ENCODE measurements at regions not wholly inside any gene's neighbourhood (a gene's known extent, or its start where the extent isn't known, plus 50 kb on each side); places are given as distances from the start of the nearest gene placed in this dataset.

GRCh38 chr3:73813692-73814292 is 189.1 kb upstream of the PDZRN3 start:
- Histone ChIP-seq H3K9me3 (no peaks in the 10 kb centered on the region), H3K27ac (no peak overlapping the region), H3K36me3 (no peaks in the 10 kb centered on the region), H3K4me1 (no peaks in the 10 kb centered on the region), H3K4me3 (no peak overlapping the region), H3K27me3 (no peaks in the 10 kb centered on the region)
- 78 to 84% methylated on average over 4 of the region's 4 CpGs for WGBS, 2 donors
- no peak for FAIRE-seq
- intact Hi-C loops (cut with DNase I) = no loop called here
- no peak for DNase-seq
- TF ChIP-seq CTCF (IDR thresholded peaks at IDR 0.05) = no peak
- ATAC-seq = no peak

GRCh38 chr3:73813291-73813690 is 188.6 kb upstream of the PDZRN3 start:
- H3K27me3 ChIP-seq = no peaks in the 10 kb centered on the region
- no peak for TF ChIP-seq CTCF (IDR thresholded peaks at IDR 0.05)
- 25 to 31% methylated on average over 5 of the region's 5 CpGs for WGBS, 2 donors
- no peaks in the 10 kb centered on the region for H3K36me3 ChIP-seq
- ATAC-seq (peak in 1 of 4 donors; percentile 16), DNase-seq (no peak), FAIRE-seq (no peak)
- H3K27ac ChIP-seq = no peak overlapping the region
- intact Hi-C loops (cut with DNase I) = no loop called here
- no peaks in the 10 kb centered on the region for H3K4me1 ChIP-seq
- no peaks in the 10 kb centered on the region for H3K9me3 ChIP-seq
- no peak overlapping the region for H3K4me3 ChIP-seq

GRCh38 chr3:73812054-73812453 is 187.3 kb upstream of the PDZRN3 start:
- no peak for DNase-seq
- H3K9me3 ChIP-seq = no peaks in the 10 kb centered on the region
- H3K4me1 ChIP-seq = no peaks in the 10 kb centered on the region
- intact Hi-C loops (cut with DNase I) = no loop called here
- ATAC-seq = no peak
- no peak for FAIRE-seq
- H3K4me3 ChIP-seq = no peak overlapping the region
- no peaks in the 10 kb centered on the region for H3K27me3 ChIP-seq
- TF ChIP-seq CTCF (IDR thresholded peaks at IDR 0.05) = no peak
- H3K36me3 ChIP-seq = no peaks in the 10 kb centered on the region
- no peak overlapping the region for H3K27ac ChIP-seq
- WGBS, 2 donors = 91 to 92% methylated on average over 3 of the region's 3 CpGs

GRCh38 chr3:73808862-73809509 is 184.2 kb upstream of the PDZRN3 start:
- FAIRE-seq (no peak), DNase-seq (no peak), ATAC-seq (peak in 3 of 4 donors; percentile 30 to 52 (median 41))
- Histone ChIP-seq H3K4me1 (no peaks in the 10 kb centered on the region), H3K9me3 (no peaks in the 10 kb centered on the region), H3K27me3 (no peaks in the 10 kb centered on the region), H3K4me3 (no peak overlapping the region), H3K36me3 (no peaks in the 10 kb centered on the region), H3K27ac (no peak overlapping the region)
- intact Hi-C loops (cut with DNase I) = no loop called here
- TF ChIP-seq CTCF (IDR thresholded peaks at IDR 0.05) = no peak
- WGBS, 2 donors = 59 to 67% methylated on average over 12 of the region's 12 CpGs

- H3K27ac ChIP-seq = no peak overlapping the region
- H3K9me3 ChIP-seq = no peaks in the 10 kb centered on the region
- 57 to 75% methylated on average over 3 of the region's 3 CpGs for WGBS, 2 donors
- ATAC-seq (peak in 2 of 4 donors; percentile 26 to 27), FAIRE-seq (no peak), DNase-seq (no peak)
- H3K4me3 ChIP-seq = no peak overlapping the region
- intact Hi-C loops (cut with DNase I) = no loop called here
- H3K4me1 ChIP-seq = no peaks in the 10 kb centered on the region
- H3K27me3 ChIP-seq = no peaks in the 10 kb centered on the region
- TF ChIP-seq CTCF (IDR thresholded peaks at IDR 0.05) = no peak
- H3K36me3 ChIP-seq = no peaks in the 10 kb centered on the region
Observed at GRCh38 chr3:73805435-73805834, 180.7 kb upstream of the PDZRN3 start.

Measured in pancreas (tissue), 10 donors.